ENCODE measurements at regions not wholly inside any gene's neighbourhood (a gene's known extent, or its start where the extent isn't known, plus 50 kb on each side); places are given as distances from the start of the nearest gene placed in this dataset.
"Not testable (repeated sequence)": the region's sequence is repeated elsewhere in the genome, so short reads cannot be mapped to it uniquely, and the experiment has no call there.

DNA sequence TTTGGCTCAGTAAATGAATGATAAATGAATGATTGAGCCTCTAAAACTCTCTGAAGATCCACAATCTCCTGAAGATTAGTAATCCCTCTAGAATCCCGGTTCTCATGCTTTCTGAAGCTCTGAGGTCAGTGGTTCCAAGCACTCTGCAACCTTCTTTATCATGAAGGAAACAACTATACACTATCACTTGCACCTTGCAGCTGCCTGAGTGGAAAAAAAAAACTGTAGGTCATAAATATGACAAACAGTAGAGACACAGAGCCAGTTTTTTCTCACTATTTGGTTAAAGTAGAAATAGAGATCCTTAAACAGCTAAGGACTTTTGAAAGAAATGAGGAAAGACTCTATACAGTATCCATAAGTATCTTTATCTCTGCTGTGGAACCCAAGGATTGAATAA lies 122.0 kb upstream of the CRBN start:
- no peak overlapping the region for H3K9ac ChIP-seq (ENCODE audit: low read depth in 1 of 3, low read length in 3 of 3)

DNA sequence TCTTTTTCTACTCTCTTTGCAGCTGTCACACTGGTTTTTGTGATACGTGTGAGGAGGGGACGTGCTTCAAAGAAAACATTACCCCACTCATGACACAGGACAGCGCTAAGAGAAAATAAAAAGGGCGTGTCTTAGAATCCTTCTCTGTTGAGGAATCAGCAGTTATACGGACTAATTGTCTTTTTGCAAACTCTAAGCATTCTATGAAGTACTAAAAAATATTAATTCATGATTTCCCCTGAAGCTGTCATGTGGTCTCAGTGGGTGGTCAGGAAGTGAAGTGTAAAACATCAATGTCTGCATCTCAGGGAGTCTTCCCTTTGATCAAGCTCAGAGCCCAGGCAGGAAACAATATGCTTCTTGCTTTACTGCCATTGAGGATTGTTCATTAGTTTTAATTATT lies 117.5 kb upstream of the CRBN start:
- no peak overlapping the region for H3K27ac ChIP-seq (ENCODE audit: low read depth, low read length)
- H3K36me3 ChIP-seq (ENCODE audit: control insufficient read depth in 3 of 3, insufficient read depth in 3 of 3, low read length in 3 of 3), result no peaks in the 10 kb centered on the region
- peaks cover 0 to 3% (median 0%) of the 10 kb centered on the region in 3 donors for H3K9me3 ChIP-seq (ENCODE audit: control insufficient read depth in 3 of 3, low read length in 3 of 3)
- no peaks in the 10 kb centered on the region for H3K4me1 ChIP-seq (ENCODE audit: control insufficient read depth in 3 of 3, insufficient read depth in 3 of 3, low read length in 3 of 3)
- H3K4me3 ChIP-seq (ENCODE audit: low read length in 3 of 3), result no peak overlapping the region
- H3K9ac ChIP-seq (ENCODE audit: low read depth in 1 of 3, low read length in 3 of 3), result no peak overlapping the region
- no peaks in the 10 kb centered on the region for H3K27me3 ChIP-seq (ENCODE audit: control insufficient read depth in 3 of 3, insufficient read depth in 3 of 3, low read length in 3 of 3)

More for the DNA sequence above, 122.0 kb upstream of the CRBN start:
- Histone ChIP-seq H3K4me1 (ENCODE audit: control insufficient read depth in 3 of 3, insufficient read depth in 3 of 3, low read length in 3 of 3) (no peaks in the 10 kb centered on the region), H3K27ac (ENCODE audit: low read depth, low read length) (no peak overlapping the region), H3K36me3 (ENCODE audit: control insufficient read depth in 3 of 3, insufficient read depth in 3 of 3, low read length in 3 of 3) (no peaks in the 10 kb centered on the region), H3K4me3 (ENCODE audit: low read length in 3 of 3) (no peak overlapping the region), H3K9me3 (ENCODE audit: control insufficient read depth in 3 of 3, low read length in 3 of 3) (no peaks in the 10 kb centered on the region), H3K27me3 (ENCODE audit: control insufficient read depth in 3 of 3, insufficient read depth in 3 of 3, low read length in 3 of 3) (peaks cover 0 to 2% (median 0%) of the 10 kb centered on the region in 3 donors)

DNA sequence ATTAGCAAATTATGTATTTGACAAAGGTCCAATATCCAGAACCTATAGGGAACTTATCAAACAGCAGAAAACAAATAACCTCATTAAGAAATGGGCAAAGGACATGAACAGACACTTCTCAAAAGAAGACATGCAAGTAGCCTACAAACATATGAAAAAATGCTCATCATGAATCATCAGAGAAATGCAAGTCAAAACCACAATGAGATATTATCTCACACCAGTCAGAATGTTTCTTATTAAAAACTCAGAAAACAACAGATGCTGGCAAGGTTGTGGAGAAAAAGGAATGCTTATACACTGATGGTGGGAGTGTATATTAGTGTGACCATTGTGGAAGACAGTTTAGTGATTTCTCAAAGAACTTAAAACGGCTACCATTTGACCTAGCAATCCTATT lies 116.1 kb upstream of the CRBN start:
- Histone ChIP-seq H3K36me3 (ENCODE audit: control insufficient read depth in 3 of 3, insufficient read depth in 3 of 3, low read length in 3 of 3) (no peaks in the 10 kb centered on the region), H3K4me3 (ENCODE audit: low read length in 3 of 3) (no peak overlapping the region), H3K4me1 (ENCODE audit: control insufficient read depth in 3 of 3, insufficient read depth in 3 of 3, low read length in 3 of 3) (no peaks in the 10 kb centered on the region), H3K27ac (ENCODE audit: low read depth, low read length) (no peak overlapping the region), H3K9ac (ENCODE audit: low read depth in 1 of 3, low read length in 3 of 3) (no peak overlapping the region), H3K9me3 (ENCODE audit: control insufficient read depth in 3 of 3, low read length in 3 of 3) (peaks cover 0 to 3% (median 0%) of the 10 kb centered on the region in 3 donors), H3K27me3 (ENCODE audit: control insufficient read depth in 3 of 3, insufficient read depth in 3 of 3, low read length in 3 of 3) (no peaks in the 10 kb centered on the region)

DNA sequence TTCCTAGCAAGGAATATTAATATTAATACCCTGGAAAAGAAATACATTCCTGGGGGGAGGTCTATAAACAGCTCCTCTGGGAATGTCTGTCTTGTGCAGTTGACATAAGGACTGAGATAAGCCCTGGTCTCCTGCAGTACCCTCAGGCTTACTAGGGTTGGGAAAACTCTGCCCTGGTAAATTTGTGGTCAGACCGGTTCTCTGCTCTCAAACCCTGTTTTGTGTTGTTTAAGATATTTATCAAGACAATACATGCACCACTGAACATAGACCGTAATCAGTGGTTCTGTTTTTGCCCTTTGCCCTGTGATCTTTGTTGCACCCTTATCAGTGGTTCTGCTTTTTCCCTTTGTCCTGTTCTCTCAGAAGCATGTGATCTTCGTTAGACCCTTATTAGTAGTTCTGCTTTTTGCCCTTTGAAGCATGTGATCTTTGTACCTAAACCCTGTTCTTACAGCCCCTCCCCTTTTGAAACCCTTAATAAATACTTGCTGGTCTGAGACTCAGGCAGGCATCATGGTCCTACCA lies 112.3 kb upstream of the CRBN start:
- not testable (repeated sequence) for H3K4me1 ChIP-seq (ENCODE audit: control insufficient read depth in 3 of 3, insufficient read depth in 3 of 3, low read length in 3 of 3); H3K9me3 ChIP-seq (ENCODE audit: control insufficient read depth in 3 of 3, low read length in 3 of 3); H3K4me3 ChIP-seq (ENCODE audit: low read length in 3 of 3); H3K9ac ChIP-seq (ENCODE audit: low read depth in 1 of 3, low read length in 3 of 3); H3K36me3 ChIP-seq (ENCODE audit: control insufficient read depth in 3 of 3, insufficient read depth in 3 of 3, low read length in 3 of 3); H3K27me3 ChIP-seq (ENCODE audit: control insufficient read depth in 3 of 3, insufficient read depth in 3 of 3, low read length in 3 of 3); H3K27ac ChIP-seq (ENCODE audit: low read depth, low read length)

DNA sequence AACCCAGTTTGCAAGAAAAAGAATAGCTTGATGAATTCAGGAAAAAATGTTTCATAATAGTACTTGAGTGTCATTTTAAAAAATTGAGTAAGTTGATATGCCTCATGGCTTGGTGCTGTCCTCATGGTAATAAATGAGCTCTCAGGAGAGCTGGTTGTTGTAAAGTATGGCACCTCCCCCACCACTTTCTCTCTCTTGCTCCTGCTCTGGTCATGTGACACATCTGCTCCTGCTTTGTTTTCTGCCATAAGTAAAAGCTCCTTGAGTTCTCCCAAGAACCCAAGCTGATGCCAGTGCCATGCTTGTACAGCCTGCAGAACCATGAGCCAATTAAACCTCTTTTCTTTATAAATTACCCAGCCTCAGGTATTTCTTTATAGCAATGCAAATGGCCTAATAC lies 108.8 kb upstream of the CRBN start:
- no peaks in the 10 kb centered on the region for H3K4me1 ChIP-seq (ENCODE audit: control insufficient read depth in 3 of 3, insufficient read depth in 3 of 3, low read length in 3 of 3)
- no peak overlapping the region for H3K9ac ChIP-seq (ENCODE audit: low read depth in 1 of 3, low read length in 3 of 3)
- no peak overlapping the region for H3K27ac ChIP-seq (ENCODE audit: low read depth, low read length)
- no peak overlapping the region for H3K4me3 ChIP-seq (ENCODE audit: low read length in 3 of 3)
- H3K27me3 ChIP-seq (ENCODE audit: control insufficient read depth in 3 of 3, insufficient read depth in 3 of 3, low read length in 3 of 3), result no peaks in the 10 kb centered on the region
- no peaks in the 10 kb centered on the region for H3K9me3 ChIP-seq (ENCODE audit: control insufficient read depth in 3 of 3, low read length in 3 of 3)
- no peaks in the 10 kb centered on the region for H3K36me3 ChIP-seq (ENCODE audit: control insufficient read depth in 3 of 3, insufficient read depth in 3 of 3, low read length in 3 of 3)

DNA sequence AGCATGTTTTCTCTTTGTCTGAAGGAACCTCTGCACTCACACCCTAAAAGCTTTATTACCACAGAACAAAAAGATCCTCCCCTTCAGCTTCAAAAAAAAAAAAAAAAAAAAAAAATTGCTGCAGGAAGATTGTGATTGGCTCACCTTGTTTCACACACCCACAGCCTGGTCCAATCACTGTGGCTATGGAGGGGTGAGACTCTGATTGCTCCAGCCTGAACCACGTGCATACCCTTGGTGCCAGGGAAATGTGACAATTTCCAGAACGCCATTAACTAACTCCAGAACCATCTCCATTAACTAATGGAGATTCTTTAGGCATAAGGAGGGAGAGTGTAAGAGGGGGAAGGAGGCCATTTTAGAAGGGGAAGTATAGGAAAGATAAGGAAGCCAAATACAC lies 106.5 kb upstream of the CRBN start:
- Histone ChIP-seq H3K27me3 (ENCODE audit: control insufficient read depth in 3 of 3, insufficient read depth in 3 of 3, low read length in 3 of 3) (no peaks in the 10 kb centered on the region), H3K9me3 (ENCODE audit: control insufficient read depth in 3 of 3, low read length in 3 of 3) (no peaks in the 10 kb centered on the region), H3K4me3 (ENCODE audit: low read length in 3 of 3) (no peak overlapping the region), H3K36me3 (ENCODE audit: control insufficient read depth in 3 of 3, insufficient read depth in 3 of 3, low read length in 3 of 3) (no peaks in the 10 kb centered on the region), H3K4me1 (ENCODE audit: control insufficient read depth in 3 of 3, insufficient read depth in 3 of 3, low read length in 3 of 3) (no peaks in the 10 kb centered on the region), H3K9ac (ENCODE audit: low read depth in 1 of 3, low read length in 3 of 3) (no peak overlapping the region), H3K27ac (ENCODE audit: low read depth, low read length) (no peak overlapping the region)

DNA sequence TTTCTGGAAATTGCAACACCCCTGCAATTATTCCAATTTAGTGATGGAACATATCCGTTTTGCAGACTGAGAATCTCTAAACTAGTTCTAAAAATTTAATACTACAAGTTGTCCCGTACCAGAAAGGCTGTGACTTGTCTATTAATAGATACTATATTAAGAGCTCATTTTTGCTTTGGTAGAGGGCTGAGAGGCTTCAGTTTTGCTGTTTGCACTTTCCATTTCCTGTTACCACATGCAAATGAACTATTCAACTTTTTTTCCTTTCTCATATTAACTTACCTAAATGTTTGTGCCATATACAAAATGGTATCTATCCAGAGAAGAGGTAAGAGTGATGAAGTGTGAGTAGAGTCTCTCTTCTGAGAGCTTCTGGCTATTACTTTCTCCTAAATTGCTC lies 101.5 kb upstream of the CRBN start:
- H3K27ac ChIP-seq (ENCODE audit: low read depth, low read length), result no peak overlapping the region
- no peaks in the 10 kb centered on the region for H3K36me3 ChIP-seq (ENCODE audit: control insufficient read depth in 3 of 3, insufficient read depth in 3 of 3, low read length in 3 of 3)
- no peaks in the 10 kb centered on the region for H3K9me3 ChIP-seq (ENCODE audit: control insufficient read depth in 3 of 3, low read length in 3 of 3)

DNA sequence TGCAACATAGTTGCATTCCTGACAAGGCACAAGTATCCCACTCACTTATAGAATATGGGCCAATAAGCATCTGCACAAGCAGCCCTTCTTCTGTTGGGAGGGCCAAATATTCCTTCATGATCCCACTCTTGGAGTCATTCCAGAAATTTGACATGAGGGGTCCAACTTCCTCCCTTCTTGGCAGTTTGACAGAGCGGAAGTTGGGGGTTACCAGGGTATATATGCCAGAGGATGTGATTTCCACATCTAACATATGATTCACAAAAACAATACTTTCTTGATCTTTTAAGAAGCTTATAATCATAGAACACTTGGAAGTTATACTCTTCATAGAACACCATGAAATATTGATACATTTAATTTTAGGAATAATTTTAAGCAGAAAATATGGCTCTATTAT lies 100.9 kb upstream of the CRBN start:
- H3K4me1 ChIP-seq (ENCODE audit: control insufficient read depth in 3 of 3, insufficient read depth in 3 of 3, low read length in 3 of 3), result no peaks in the 10 kb centered on the region
- no peaks in the 10 kb centered on the region for H3K36me3 ChIP-seq (ENCODE audit: control insufficient read depth in 3 of 3, insufficient read depth in 3 of 3, low read length in 3 of 3)
- H3K9me3 ChIP-seq (ENCODE audit: control insufficient read depth in 3 of 3, low read length in 3 of 3), result no peaks in the 10 kb centered on the region
- H3K27ac ChIP-seq (ENCODE audit: low read depth, low read length), result no peak overlapping the region
- H3K9ac ChIP-seq (ENCODE audit: low read depth in 1 of 3, low read length in 3 of 3), result no peak overlapping the region
- H3K27me3 ChIP-seq (ENCODE audit: control insufficient read depth in 3 of 3, insufficient read depth in 3 of 3, low read length in 3 of 3), result no peaks in the 10 kb centered on the region
- no peak overlapping the region for H3K4me3 ChIP-seq (ENCODE audit: low read length in 3 of 3)

More for the DNA sequence above, 101.5 kb upstream of the CRBN start:
- H3K27me3 ChIP-seq (ENCODE audit: control insufficient read depth in 3 of 3, insufficient read depth in 3 of 3, low read length in 3 of 3), result no peaks in the 10 kb centered on the region
- no peak overlapping the region for H3K9ac ChIP-seq (ENCODE audit: low read depth in 1 of 3, low read length in 3 of 3)
- no peaks in the 10 kb centered on the region for H3K4me1 ChIP-seq (ENCODE audit: control insufficient read depth in 3 of 3, insufficient read depth in 3 of 3, low read length in 3 of 3)
- no peak overlapping the region for H3K4me3 ChIP-seq (ENCODE audit: low read length in 3 of 3)

DNA sequence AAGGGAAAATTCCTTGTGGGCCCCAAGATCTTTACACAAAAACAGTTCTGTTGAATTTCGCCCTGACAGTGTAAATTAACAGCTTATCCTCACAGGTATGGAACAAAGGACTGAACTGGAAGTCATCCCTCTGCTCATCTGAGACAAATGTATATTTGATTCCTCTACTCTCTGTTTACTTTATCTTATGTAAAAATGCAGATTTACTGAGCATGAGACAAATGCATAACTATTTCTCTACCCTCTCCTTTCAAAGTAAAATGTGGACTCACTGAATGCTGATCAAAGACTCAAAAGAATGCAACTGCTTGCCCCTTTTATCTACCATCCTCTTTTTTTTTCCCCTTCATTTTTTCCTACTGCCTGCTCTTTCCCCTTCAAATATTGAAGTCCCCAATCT lies 98.6 kb upstream of the CRBN start:
- no peaks in the 10 kb centered on the region for H3K9me3 ChIP-seq (ENCODE audit: control insufficient read depth in 3 of 3, low read length in 3 of 3)
- H3K4me1 ChIP-seq (ENCODE audit: control insufficient read depth in 3 of 3, insufficient read depth in 3 of 3, low read length in 3 of 3), result no peaks in the 10 kb centered on the region
- H3K27me3 ChIP-seq (ENCODE audit: control insufficient read depth in 3 of 3, insufficient read depth in 3 of 3, low read length in 3 of 3), result no peaks in the 10 kb centered on the region
- no peaks in the 10 kb centered on the region for H3K36me3 ChIP-seq (ENCODE audit: control insufficient read depth in 3 of 3, insufficient read depth in 3 of 3, low read length in 3 of 3)
- H3K27ac ChIP-seq (ENCODE audit: low read depth, low read length), result no peak overlapping the region
- H3K9ac ChIP-seq (ENCODE audit: low read depth in 1 of 3, low read length in 3 of 3), result no peak overlapping the region
- no peak overlapping the region for H3K4me3 ChIP-seq (ENCODE audit: low read length in 3 of 3)

DNA sequence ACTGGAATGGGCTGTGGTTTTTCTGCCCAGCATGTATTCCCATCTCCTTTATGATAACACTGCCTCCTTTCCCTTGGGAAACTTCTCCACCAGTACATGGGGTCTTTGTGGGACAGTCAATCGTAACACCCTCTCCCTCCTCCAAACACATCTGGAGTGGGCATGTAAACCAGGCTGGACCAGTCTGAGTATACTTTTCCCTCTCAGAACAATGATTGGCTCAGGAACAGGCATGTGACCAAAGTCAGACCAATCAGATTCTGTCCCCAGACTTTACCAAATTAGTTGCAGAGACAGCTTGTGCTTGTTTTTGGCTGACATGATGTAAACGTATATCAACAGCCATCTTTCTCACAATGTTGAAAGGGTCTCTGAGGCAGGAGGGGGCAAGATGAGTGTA lies 97.1 kb upstream of the CRBN start:
- H3K36me3 ChIP-seq (ENCODE audit: control insufficient read depth in 3 of 3, insufficient read depth in 3 of 3, low read length in 3 of 3), result no peaks in the 10 kb centered on the region
- H3K4me3 ChIP-seq (ENCODE audit: low read length in 3 of 3), result no peak overlapping the region
- H3K9me3 ChIP-seq (ENCODE audit: control insufficient read depth in 3 of 3, low read length in 3 of 3), result no peaks in the 10 kb centered on the region
- H3K27me3 ChIP-seq (ENCODE audit: control insufficient read depth in 3 of 3, insufficient read depth in 3 of 3, low read length in 3 of 3), result no peaks in the 10 kb centered on the region
- H3K9ac ChIP-seq (ENCODE audit: low read depth in 1 of 3, low read length in 3 of 3), result no peak overlapping the region
- H3K27ac ChIP-seq (ENCODE audit: low read depth, low read length), result no peak overlapping the region
- H3K4me1 ChIP-seq (ENCODE audit: control insufficient read depth in 3 of 3, insufficient read depth in 3 of 3, low read length in 3 of 3), result no peaks in the 10 kb centered on the region

DNA sequence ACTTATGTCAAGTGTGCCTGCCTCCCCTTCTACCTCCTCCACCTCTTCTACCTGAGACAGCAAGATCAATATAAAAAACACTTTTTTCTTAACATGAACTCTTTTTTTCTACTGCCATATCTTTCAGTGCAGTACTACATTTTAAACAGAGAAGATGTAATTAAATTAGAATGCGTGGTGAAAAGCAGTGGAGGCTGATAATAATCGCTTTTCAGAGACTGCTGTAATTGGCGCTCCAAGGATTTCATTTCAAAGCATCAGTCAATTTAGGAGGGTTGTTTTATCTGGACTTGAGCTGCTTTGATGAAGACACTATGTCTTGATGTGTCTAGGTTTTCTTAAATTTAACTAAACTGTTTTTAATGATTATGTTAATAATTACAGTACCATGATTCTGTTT lies 85.3 kb upstream of the CRBN start:
- H3K36me3 ChIP-seq (ENCODE audit: control insufficient read depth in 3 of 3, insufficient read depth in 3 of 3, low read length in 3 of 3), result no peaks in the 10 kb centered on the region
- no peaks in the 10 kb centered on the region for H3K4me1 ChIP-seq (ENCODE audit: control insufficient read depth in 3 of 3, insufficient read depth in 3 of 3, low read length in 3 of 3)
- H3K9me3 ChIP-seq (ENCODE audit: control insufficient read depth in 3 of 3, low read length in 3 of 3), result no peaks in the 10 kb centered on the region
- no peak overlapping the region for H3K4me3 ChIP-seq (ENCODE audit: low read length in 3 of 3)
- H3K9ac ChIP-seq (ENCODE audit: low read depth in 1 of 3, low read length in 3 of 3), result no peak overlapping the region
- H3K27me3 ChIP-seq (ENCODE audit: control insufficient read depth in 3 of 3, insufficient read depth in 3 of 3, low read length in 3 of 3), result no peaks in the 10 kb centered on the region
- H3K27ac ChIP-seq (ENCODE audit: low read depth, low read length), result no peak overlapping the region

All from skeletal muscle tissue (tissue), 3 donors.